Smooth muscle cell (in vitro differentiated cells): ENCODE measurements at regions not wholly inside any gene's neighbourhood (a gene's known extent, or its start where the extent isn't known, plus 50 kb on each side); places are given as distances from the start of the nearest gene placed in this dataset.

Experiments
- DNase-seq: peaks from one replicate; lab custom pipeline; 2025; ENCODE audit not compliant: unreplicated experiment; lab: John Stamatoyannopoulos, UW
- H2AFZ ChIP-seq: fragments of 200-600 bp; sonication (generic); 2 replicates; pipeline ENCODE4 v1.6.0; 2016; ENCODE audit warnings: antibody characterized with exemption, low read depth, mild to moderate bottlenecking
- H3F3A ChIP-seq: fragments of 200-600 bp; sonication (generic); 2 replicates; pipeline ENCODE4 v1.6.0; 2017; ENCODE audit warnings: antibody characterized with exemption, low read depth
- H3K27ac ChIP-seq: fragments of 200-600 bp; sonication (generic); 2 replicates; pipeline ENCODE4 v1.5.1; 2016; ENCODE audit warnings: low read depth, mild to moderate bottlenecking
- H3K27me3 ChIP-seq: fragments of 200-600 bp; sonication (generic); 2 replicates; pipeline ENCODE4 v1.6.1; 2016; ENCODE audit warnings: low read depth, mild to moderate bottlenecking
- H3K36me3 ChIP-seq: fragments of 200-600 bp; sonication (generic); 2 replicates; pipeline ENCODE4 v1.5.1; 2016; ENCODE audit warnings: low read depth
- H3K4me1 ChIP-seq: fragments of 200-600 bp; sonication (generic); 2 replicates; pipeline ENCODE4 v1.5.1; 2016; ENCODE audit warnings: low read depth
- H3K4me2 ChIP-seq: fragments of 200-600 bp; sonication (generic); 2 replicates; pipeline ENCODE4 v1.6.0; 2016; ENCODE audit warnings: mild to moderate bottlenecking
- H3K4me3 ChIP-seq: fragments of 200-600 bp; sonication (generic); 2 replicates; pipeline ENCODE4 v1.5.1; 2016; ENCODE audit warnings: mild to moderate bottlenecking
- H3K79me2 ChIP-seq: fragments of 200-600 bp; sonication (generic); 2 replicates; pipeline ENCODE4 v1.6.0; 2016; ENCODE audit warnings: low read depth, mild to moderate bottlenecking
- H3K9ac ChIP-seq: fragments of 200-600 bp; sonication (generic); 2 replicates; pipeline ENCODE4 v1.6.0; 2016; ENCODE audit warnings: low read depth
- H3K9me3 ChIP-seq: fragments of 200-600 bp; sonication (generic); replicated peaks from 2 replicates; pipeline ENCODE4 v1.5.1; 2016; ENCODE audit warnings: low read depth
- H4K20me1 ChIP-seq: fragments of 200-600 bp; sonication (generic); 2 replicates; pipeline ENCODE4 v1.6.0; 2016; ENCODE audit warnings: low read depth
- CTCF ChIP-seq: fragments of 200-600 bp; sonication (generic); IDR thresholded peaks from 2 replicates; pipeline ENCODE4 v1.5.1; 2017; ENCODE audit warnings: borderline replicate concordance, mild to moderate bottlenecking, antibody characterized with exemption; ENCODE audit not compliant: insufficient read depth, poor library complexity, severe bottlenecking
- WGBS: methylation state at CpG from one replicate; pipeline ENCODE4 v1.1.7; 2016; ENCODE audit warnings: low lambda C conversion rate; 5-methylcytosine and 5-hydroxymethylcytosine counted together

GRCh38 chr9:27925815-27926214 lies 352.5 kb upstream of the C9orf72 start:
- H3F3A ChIP-seq: no peaks in the 10 kb centered on the region
- DNase-seq: no peak
- H2AFZ ChIP-seq: no peak overlapping the region
- H3K36me3 ChIP-seq: no peaks in the 10 kb centered on the region
- H3K27me3 ChIP-seq: no peaks in the 10 kb centered on the region
- H3K27ac ChIP-seq: no peak overlapping the region
- H3K4me1 ChIP-seq: no peaks in the 10 kb centered on the region
- no peak for TF ChIP-seq CTCF
- H4K20me1 ChIP-seq: no peaks in the 10 kb centered on the region
- no peaks in the 10 kb centered on the region for H3K79me2 ChIP-seq
- H3K9me3 ChIP-seq: no peaks in the 10 kb centered on the region
- no peak overlapping the region for H3K9ac ChIP-seq
- WGBS: 82% methylated on average over 4 of the region's 4 CpGs
- H3K4me3 ChIP-seq: no peak overlapping the region
- H3K4me2 ChIP-seq: no peak overlapping the region

GRCh38 chr9:27929841-27930240 lies 356.6 kb upstream of the C9orf72 start:
- no peak overlapping the region for H3K27ac ChIP-seq
- H3K4me3 ChIP-seq: no peak overlapping the region
- H4K20me1 ChIP-seq: no peaks in the 10 kb centered on the region
- H3F3A ChIP-seq: no peaks in the 10 kb centered on the region
- H3K4me1 ChIP-seq: no peaks in the 10 kb centered on the region
- WGBS: 70% methylated on average over 2 of the region's 2 CpGs
- H3K36me3 ChIP-seq: no peaks in the 10 kb centered on the region
- no peak overlapping the region for H3K4me2 ChIP-seq
- H3K9me3 ChIP-seq: no peaks in the 10 kb centered on the region
- no peak for DNase-seq
- H3K79me2 ChIP-seq: no peaks in the 10 kb centered on the region
- H2AFZ ChIP-seq: no peak overlapping the region
- no peak overlapping the region for H3K9ac ChIP-seq
- TF ChIP-seq CTCF: no peak
- no peaks in the 10 kb centered on the region for H3K27me3 ChIP-seq

DNA sequence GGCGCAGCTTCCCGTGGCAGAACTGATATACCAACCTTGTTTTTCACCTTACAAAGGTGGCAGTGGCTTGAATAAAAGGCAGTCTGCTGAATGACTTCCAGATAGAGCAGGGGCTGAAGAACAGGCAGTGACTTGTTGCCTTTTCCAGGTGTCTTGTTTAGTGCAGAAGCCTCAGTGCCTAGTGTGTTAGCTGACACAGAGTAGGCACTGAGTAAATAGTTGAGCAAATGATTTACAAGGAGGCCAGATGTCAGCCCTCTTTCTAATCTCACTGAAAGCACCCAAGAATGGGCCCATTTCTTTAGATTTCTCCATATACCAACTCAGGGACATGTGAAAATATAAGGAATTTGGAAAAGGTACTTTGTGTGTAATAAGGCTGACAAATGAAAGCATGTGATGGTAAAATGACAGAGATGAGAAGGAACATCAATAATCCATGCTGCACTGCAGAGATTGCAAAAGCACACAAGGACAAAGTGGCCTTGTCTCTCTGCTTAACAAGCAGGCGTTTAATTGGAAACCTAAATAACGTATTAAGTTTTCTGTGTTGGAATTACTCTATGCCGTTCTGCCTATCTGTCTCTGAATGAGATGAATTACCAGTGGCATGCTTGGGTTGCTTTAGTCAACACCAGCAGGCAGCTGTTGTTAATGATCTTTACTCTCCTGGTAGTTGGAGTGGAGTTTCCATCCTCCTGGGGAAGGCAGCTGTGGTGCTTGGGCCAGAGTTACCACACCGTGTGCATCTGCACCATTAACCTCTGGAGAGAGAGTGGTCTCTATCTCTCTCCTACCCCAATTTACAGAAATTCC lies 360.1 kb upstream of the C9orf72 start:
- H3K36me3 ChIP-seq: no peaks in the 10 kb centered on the region
- no peak overlapping the region for H3K27ac ChIP-seq
- DNase-seq: no peak
- TF ChIP-seq CTCF: no peak
- WGBS: 75% methylated on average over 6 of the region's 6 CpGs
- no peak overlapping the region for H3K9ac ChIP-seq
- no peaks in the 10 kb centered on the region for H4K20me1 ChIP-seq
- no peaks in the 10 kb centered on the region for H3K4me1 ChIP-seq
- no peaks in the 10 kb centered on the region for H3K27me3 ChIP-seq
- no peak overlapping the region for H3K4me2 ChIP-seq
- no peaks in the 10 kb centered on the region for H3K79me2 ChIP-seq
- H3K9me3 ChIP-seq: no peaks in the 10 kb centered on the region
- H3F3A ChIP-seq: no peaks in the 10 kb centered on the region
- no peak overlapping the region for H3K4me3 ChIP-seq
- no peak overlapping the region for H2AFZ ChIP-seq

- no peaks in the 10 kb centered on the region for H3K79me2 ChIP-seq
- no peak for TF ChIP-seq CTCF
- no peaks in the 10 kb centered on the region for H3K36me3 ChIP-seq
- H3K9me3 ChIP-seq: no peaks in the 10 kb centered on the region
- no peak overlapping the region for H3K4me3 ChIP-seq
- 78% methylated on average over 5 of the region's 5 CpGs for WGBS
- H3F3A ChIP-seq: no peaks in the 10 kb centered on the region
- H3K9ac ChIP-seq: no peak overlapping the region
- no peak overlapping the region for H2AFZ ChIP-seq
- H4K20me1 ChIP-seq: no peaks in the 10 kb centered on the region
- no peak overlapping the region for H3K27ac ChIP-seq
- no peak overlapping the region for H3K4me2 ChIP-seq
- no peak for DNase-seq
- no peaks in the 10 kb centered on the region for H3K4me1 ChIP-seq
- H3K27me3 ChIP-seq: no peaks in the 10 kb centered on the region
These were observed 361.2 kb upstream of the C9orf72 start for GRCh38 chr9:27934471-27934870.
